ENCODE measurements at regions not wholly inside any gene's neighbourhood (a gene's known extent, or its start where the extent isn't known, plus 50 kb on each side); places are given as distances from the start of the nearest gene placed in this dataset.
"Not testable (repeated sequence)": the region's sequence is repeated elsewhere in the genome, so short reads cannot be mapped to it uniquely, and the experiment has no call there.

GRCh38 chr3:81022339-81022738 lies 739.1 kb downstream of the GBE1 start:
- intact Hi-C loops (cut with DNase I), result no loop called here
- ATAC-seq, result no peak
- DNase-seq (ENCODE audit: low spot score), result no peak

DNA sequence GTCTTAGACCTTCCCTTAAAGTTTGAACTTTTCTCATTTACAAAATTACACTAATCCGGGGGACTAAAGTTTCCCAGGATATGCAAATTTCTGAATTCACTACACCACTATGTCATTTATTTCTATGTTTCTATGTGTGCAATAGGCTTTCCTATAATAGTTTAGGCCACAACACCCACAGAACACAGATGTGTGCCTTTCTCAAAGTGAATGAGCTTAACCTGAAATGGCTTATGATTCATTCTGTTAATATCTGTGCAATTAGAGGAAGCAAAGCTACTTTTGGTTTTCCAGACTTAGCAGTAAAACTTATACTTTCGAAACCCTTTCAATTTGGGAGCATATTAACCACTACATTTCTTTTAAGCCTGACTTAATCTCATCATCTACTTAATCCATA lies 748.1 kb downstream of the GBE1 start:
- intact Hi-C loops (cut with DNase I), result no loop called here
- no peak for ATAC-seq
- DNase-seq (ENCODE audit: low spot score), result no peak

DNA sequence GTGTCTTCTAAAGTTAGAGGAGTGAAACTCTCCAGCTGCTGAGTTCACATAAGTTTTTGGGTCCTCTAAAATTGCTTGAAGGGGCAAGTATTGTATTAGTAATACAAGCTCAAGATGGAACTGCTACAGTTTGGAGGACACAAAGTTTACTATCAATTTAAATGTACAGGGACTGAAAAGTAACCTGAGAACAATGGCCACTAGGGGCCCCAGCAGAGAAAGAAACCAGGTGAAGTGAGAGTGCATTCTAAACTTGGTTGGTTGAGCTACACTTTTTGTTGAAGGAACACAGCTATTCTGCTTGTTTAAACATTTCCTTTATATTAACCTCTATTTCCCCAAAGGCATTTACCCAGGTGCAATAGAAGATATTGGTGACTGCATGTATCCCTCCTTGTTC lies 755.5 kb downstream of the GBE1 start:
- intact Hi-C loops (cut with DNase I), result no loop called here
- no peak for DNase-seq (ENCODE audit: low spot score)
- no peak for ATAC-seq

DNA sequence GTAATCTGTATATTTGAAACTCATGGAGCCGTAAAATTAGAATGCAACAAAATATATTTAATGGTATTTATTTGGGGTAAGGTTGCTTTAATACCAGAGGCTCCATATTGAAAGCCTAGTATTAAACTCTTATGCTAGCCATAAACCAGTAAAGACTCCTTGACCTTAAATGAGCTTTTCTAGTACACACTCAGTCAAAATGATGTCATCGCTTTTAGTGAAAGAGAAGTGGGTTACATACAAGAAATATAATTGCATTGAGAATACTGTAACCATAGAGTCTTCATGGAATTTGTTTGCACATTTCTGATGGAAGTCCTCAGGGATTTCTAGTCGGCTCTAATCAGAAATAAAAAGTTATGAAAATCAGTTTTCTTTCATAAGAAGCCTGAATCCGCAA lies 757.6 kb downstream of the GBE1 start:
- DNase-seq (ENCODE audit: low spot score), result no peak
- ATAC-seq, result no peak
- intact Hi-C loops (cut with DNase I), result no loop called here

GRCh38 chr3:81003008-81003645 lies 758.3 kb downstream of the GBE1 start:
- no peak for ATAC-seq
- DNase-seq (ENCODE audit: low spot score), result no peak
- intact Hi-C loops (cut with DNase I), result no loop called here

GRCh38 chr3:80999481-80999880 lies 762.0 kb downstream of the GBE1 start:
- ATAC-seq (no peak), DNase-seq (ENCODE audit: low spot score) (no peak)
- intact Hi-C loops (cut with DNase I), result no loop called here

DNA sequence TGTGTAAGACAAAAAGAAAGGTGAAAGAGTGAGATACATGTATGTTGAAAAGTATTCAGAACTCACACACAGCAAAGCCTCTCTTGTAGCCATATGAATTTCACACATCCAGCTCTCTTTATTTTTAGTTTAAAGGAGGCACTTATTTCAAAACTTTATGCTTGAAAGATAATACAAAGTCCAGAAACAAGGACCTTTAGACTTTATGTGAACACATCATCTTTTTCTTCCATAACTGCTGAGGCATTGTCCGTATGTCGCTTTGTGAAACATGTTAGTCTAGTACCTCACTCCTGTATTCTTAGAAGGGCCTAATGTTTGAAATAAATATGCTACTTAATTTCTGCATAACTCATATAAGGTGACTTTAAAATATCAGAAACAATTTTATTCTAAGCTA lies 763.4 kb downstream of the GBE1 start:
- no peak for ATAC-seq

DNA sequence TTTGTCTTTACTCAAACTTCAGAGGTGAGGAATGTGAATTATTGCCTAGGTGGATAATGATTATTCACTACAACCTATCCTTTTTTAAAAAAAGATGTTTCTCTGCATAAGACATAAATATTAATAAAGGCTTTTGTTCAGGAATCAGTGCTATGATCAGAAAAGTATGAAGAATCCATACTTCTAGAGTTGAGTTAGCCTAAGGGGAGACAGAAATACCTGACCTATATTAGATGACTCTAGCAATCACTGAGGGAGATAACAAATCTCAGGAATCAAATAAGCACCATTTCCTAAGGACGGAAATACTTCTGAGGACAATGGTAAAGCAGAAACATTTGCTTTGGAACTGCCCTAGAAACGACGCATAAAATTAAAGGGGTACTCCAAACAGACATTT lies 763.8 kb downstream of the GBE1 start:
- intact Hi-C loops (cut with DNase I), result no loop called here
- no peak for DNase-seq (ENCODE audit: low spot score)
- no peak for ATAC-seq

More for the DNA sequence above, 763.4 kb downstream of the GBE1 start:
- DNase-seq (ENCODE audit: low spot score), result no peak
- intact Hi-C loops (cut with DNase I), result no loop called here

GRCh38 chr3:80994767-80995166 lies 766.7 kb downstream of the GBE1 start:
- ATAC-seq, result no peak
- intact Hi-C loops (cut with DNase I), result no loop called here

DNA sequence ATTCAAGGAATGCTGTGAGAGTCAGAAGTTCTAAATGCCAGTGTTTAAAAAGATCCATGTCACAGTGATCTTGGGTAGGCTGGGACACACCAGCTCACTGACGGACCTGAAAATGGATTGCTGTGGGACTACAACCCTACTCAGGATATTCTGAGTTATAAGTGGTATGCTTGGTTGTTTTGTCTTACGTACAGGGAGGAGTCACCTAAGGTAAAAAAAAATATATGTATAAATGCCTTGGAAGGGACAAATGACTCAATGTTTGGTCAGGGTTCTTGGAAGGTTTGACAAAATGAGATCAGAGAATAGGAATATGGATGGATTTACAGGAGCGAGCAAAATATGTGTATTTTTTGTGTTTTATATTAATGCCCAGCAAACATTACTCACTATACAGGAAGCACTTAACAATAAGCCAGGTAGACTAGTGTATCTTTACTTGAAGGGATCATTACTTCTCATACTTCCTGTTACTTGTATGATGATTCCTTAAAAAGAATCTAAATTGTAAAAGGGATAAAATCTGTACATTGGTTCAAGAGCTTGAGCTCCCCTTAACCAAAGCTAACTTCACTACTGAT lies 767.3 kb downstream of the GBE1 start:
- ATAC-seq (no peak), DNase-seq (ENCODE audit: low spot score) (no peak)
- intact Hi-C loops (cut with DNase I), result no loop called here

More at GRCh38 chr3:80994767-80995166, 766.7 kb downstream of the GBE1 start:
- DNase-seq (ENCODE audit: low spot score), result no peak

- ATAC-seq, result no peak
- intact Hi-C loops (cut with DNase I), result no loop called here
- DNase-seq (ENCODE audit: low spot score), result no peak
Observed at GRCh38 chr3:80993241-80993945, 768.1 kb downstream of the GBE1 start.

DNA sequence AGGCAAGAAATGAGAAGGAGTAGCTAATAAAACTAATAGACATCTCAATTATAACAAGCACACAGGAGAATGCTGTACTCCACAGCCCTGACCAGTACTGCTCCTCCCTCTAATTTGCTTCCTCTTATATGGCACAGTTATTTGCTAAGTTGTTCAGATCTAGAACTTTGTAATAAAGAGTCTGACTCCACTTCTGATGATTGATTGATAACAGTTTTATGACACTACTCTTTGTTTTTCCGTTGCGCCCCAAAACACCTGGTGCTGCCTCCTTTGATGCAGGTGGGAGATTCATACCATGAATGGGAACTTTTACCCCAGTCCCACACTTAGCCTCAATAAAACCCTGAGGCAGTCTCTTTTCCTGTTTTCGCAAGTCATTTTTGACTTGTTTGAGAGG lies 777.7 kb downstream of the GBE1 start:
- no peak for DNase-seq (ENCODE audit: low spot score)
- intact Hi-C loops (cut with DNase I), result no loop called here
- ATAC-seq, result no peak

- intact Hi-C loops (cut with DNase I), result no loop called here
- ATAC-seq, result no peak
- no peak for DNase-seq (ENCODE audit: low spot score)
Observed at GRCh38 chr3:80978216-80978969, 783.1 kb downstream of the GBE1 start.

- DNase-seq (ENCODE audit: low spot score), result no peak
- ATAC-seq, result no peak
- intact Hi-C loops (cut with DNase I), result no loop called here
Observed at GRCh38 chr3:80970292-80970691, 791.2 kb downstream of the GBE1 start.

DNA sequence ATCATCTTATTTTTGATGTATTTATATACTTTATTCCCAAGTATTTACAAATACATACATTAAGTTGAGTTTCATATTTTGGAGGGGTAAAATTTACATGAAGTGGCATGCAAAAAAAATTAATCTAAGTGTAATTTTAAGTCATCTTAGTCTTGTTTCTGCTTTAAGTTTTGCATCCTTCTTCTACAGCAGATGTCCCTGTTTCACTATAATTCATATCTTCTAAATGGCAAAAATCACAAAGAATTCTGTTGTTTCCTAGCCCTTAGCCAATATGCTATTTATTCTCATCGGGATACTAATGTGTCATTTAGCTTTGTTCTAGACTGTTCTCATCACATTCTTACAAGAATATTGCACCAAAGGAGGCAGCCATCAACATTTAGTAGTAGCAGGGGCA lies 831.9 kb downstream of the GBE1 start:
- ATAC-seq, result no peak
- intact Hi-C loops (cut with DNase I), result no loop called here
- DNase-seq (ENCODE audit: low spot score), result no peak

GRCh38 chr3:80914854-80915253 lies 846.6 kb downstream of the GBE1 start:
- intact Hi-C loops (cut with DNase I), result no loop called here
- no peak for DNase-seq (ENCODE audit: low spot score)
- no peak for ATAC-seq

- DNase-seq (ENCODE audit: low spot score) (no peak), ATAC-seq (no peak)
- intact Hi-C loops (cut with DNase I), result no loop called here
Observed at GRCh38 chr3:80898211-80898610, 863.2 kb downstream of the GBE1 start.

GRCh38 chr3:80897005-80897404 lies 864.4 kb downstream of the GBE1 start:
- DNase-seq (ENCODE audit: low spot score); ATAC-seq; intact Hi-C loops (cut with DNase I): not testable (repeated sequence)

DNA sequence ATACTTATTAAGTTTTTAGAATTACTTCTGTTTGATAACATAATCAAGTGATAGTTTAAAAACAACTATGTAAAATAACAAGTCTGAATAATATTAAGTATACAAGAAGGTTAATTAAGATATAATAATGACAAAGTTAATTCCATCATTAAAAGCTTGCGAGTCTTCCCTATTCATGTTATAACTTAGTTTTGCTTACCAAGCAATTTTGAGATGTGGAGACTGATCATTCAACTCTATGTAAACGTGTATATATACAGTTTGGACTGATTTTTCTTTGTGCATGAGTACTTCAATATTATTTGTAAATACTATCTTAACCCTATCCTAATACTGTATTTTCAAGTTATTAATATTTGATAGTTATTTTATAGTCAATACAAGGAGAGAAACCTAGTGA lies 870.9 kb downstream of the GBE1 start:
- DNase-seq (ENCODE audit: low spot score), result no peak
- intact Hi-C loops (cut with DNase I), result no loop called here

GRCh38 chr3:80889535-80889934 lies 871.9 kb downstream of the GBE1 start:
- intact Hi-C loops (cut with DNase I), result no loop called here
- DNase-seq (ENCODE audit: low spot score) (no peak), ATAC-seq (no peak)

More for the DNA sequence above, 870.9 kb downstream of the GBE1 start:
- ATAC-seq, result no peak

All from sciatic nerve (tissue), 2 donors.